GM21423 (cell line): ENCODE measurements at regions not wholly inside any gene's neighbourhood (a gene's known extent, or its start where the extent isn't known, plus 50 kb on each side); places are given as distances from the start of the nearest gene placed in this dataset.
"Not testable (repeated sequence)": the region's sequence is repeated elsewhere in the genome, so short reads cannot be mapped to it uniquely, and the experiment has no call there.

ENCODE experiments used
- ATAC-seq: cut with Tn5 transposase; IDR thresholded peaks from one replicate; pipeline ENCODE4 v1.9.1; 2021; ENCODE audit warnings: mild to moderate bottlenecking, moderate library complexity; ENCODE audit not compliant: unreplicated experiment

DNA sequence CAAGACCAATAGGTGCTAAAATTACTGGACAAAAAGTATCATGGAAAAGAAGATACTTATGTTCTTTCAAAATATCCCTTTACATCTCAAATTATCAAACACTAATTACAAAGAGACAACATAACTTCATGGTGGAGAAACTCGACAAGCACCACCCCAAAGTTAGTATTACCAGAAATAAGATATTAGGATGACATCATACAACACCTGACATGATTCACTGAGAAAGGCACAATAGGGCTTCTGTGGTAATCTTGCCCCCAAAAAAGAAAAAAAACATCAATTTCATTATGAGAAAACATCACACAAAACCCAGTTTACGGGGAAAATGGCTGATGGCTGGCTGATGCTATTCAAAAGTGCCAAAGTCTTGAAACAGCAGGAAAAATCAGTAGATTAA is 1781.7 kb upstream of the PCDH10 start:
- ATAC-seq, result no peak

DNA sequence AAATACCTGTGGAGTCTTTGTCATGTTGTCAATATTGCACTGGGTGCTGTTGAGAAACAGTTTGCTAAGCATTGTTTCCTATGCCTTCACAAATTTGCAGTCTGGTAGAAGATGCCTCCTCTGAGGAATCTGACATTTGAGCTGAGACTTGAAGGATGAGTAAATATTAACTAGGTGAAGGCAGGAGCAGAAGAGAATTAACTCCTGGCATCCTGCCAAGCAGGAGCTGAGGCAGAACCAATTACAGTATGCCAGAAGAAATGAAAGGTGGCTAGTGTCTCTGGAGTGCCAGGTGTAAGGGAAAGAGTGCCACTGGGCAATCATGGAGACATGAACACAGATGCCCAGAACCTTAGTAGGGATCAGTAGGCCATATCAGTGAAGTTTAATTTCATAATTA is 1778.2 kb upstream of the PCDH10 start:
- ATAC-seq, result no peak

DNA sequence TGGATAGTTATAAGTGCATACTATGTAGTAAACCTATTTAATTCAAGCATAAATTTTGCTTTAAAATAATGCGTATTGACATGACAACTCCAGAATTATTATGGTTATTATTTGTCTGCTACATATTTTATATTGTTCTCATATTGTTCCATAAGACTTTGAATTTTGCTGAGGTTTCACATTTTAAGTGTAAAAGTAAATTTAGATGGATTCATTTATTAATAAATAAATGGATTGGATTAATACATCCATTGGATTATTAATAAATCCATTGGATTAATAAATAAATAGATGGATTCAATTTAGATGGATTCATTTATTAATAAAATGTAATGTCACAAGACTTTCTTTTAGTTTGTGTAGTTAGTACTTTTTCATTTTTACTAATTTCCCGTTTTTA is 1768.0 kb upstream of the PCDH10 start:
- no peak for ATAC-seq

DNA sequence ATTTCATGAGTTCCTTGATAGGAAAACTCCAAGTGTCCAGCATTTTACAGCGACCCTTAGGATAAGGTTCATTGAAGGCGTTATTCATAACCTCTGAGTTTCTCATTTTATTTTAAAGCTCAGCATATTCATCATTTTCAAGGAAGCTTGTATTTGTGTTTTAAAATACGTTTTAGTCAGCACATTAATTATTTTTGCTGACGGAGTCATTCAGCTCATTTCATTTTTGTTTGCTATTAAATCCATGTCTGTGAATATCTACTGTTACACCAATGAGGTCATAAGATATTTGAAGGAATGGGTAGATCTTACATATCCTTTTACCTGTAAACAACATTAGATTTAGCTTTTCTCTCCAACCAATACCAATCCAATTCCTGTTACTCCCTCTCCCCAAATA is 1766.3 kb upstream of the PCDH10 start:
- no peak for ATAC-seq

DNA sequence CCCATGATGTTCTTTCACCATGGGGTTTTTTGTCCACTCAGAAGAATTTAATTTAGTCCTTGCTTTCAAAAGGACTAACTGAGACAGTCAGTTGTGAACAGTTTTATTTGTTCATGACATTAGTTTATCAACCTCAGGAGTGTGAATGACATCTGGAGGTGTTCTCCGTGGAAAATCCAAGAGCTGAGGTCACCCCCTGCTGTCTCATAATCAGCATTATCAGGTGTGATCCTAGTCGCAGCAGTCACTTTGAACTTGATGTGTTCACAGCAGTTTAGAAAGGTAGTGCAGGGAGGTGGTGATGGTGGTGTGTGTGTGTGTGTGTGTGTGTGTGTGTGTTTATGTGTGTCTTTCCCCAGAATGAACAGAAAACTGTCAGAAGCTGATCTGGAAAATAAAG is 1760.8 kb upstream of the PCDH10 start:
- no peak for ATAC-seq

DNA sequence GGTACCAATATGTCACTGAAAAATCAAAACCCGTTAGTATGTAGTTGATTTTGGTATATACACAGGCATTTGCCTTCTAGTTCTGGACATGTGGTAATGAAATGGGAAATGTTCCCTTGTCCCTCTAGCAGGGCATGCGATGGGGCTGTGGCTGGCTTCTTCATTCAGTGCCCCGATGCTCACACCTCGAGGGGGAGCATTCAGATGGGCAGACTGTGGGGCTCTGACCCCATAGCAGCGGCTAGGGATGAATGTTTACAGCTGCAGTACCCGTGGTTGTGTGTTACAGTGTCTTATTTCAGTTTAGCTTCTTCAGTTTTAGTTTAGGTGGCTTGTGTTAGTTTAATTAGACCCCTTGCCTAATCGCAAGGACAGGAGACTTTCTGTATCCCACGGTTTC is 1741.0 kb upstream of the PCDH10 start:
- no peak for ATAC-seq

DNA sequence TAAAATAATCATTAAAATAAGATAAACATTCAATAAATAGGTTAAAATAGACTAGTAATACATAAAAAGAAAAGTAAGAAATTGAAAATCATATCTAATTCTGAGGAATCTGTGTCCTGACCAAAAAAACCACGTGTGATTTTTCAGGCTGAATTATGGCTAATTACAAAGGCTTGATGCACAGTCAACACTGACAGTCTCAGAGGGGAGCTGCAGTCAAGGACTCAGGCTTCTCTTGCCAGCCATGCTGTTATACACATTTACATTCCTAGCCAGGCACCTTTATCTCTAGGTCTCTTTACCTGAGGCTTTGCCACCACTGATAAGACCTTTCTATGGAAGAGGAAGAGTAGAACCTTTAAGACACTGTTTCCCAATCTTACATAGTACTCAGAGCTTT is 1737.7 kb upstream of the PCDH10 start:
- ATAC-seq, result no peak

DNA sequence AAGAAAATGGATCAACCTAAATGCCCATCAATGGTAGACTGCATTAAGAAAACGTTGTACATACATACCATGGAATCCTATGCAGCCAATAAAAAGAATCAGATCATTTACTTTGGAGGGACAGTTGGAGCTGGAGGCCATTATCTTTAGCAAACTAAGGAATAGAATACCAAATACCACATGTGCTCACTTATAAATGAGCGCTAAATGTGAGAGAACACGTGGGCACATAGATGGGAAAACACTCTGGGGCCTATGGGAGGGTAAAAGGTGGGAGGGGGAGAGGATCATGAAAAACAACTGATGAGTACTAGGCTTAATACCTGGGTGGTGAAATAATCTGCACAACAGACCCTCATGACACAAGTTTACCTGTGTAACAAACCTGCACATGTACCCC is 1729.9 kb upstream of the PCDH10 start:
- no peak for ATAC-seq

DNA sequence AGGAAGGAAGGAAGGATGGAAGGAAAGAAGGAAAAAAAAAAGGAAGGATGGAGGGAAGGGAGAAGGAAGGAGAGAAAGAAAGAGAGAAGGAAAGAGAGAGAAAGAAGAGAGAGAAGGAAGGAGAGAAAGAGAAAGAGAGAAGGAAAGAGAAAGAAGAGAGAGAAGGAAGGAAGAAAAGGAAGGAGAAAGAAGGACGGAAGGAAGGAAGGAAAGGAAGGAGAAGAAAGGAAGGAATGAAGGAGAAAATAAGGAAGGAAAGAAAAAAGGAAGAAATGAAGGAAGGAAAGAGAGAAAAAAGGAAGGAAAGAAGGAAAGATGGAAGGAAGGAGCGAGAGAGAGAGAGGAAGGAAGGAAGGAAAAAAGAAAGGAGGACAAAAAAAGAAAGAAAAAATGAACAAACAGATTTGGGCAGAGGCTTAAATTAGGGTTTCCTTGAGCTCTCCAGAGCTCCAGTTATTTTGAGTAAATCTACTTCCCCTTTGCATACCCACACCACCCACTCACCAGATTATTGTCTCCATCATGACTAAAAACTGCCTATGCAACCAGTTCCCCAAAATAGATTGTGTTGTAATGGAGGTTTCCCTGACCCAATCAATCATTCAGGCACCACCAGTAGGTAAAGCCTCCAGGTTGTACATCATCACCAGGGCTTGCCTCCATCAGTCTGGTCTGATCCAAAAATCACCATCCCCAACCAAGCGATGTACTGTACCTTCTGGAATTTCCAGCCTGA is 1722.9 kb upstream of the PCDH10 start:
- no peak for ATAC-seq

DNA sequence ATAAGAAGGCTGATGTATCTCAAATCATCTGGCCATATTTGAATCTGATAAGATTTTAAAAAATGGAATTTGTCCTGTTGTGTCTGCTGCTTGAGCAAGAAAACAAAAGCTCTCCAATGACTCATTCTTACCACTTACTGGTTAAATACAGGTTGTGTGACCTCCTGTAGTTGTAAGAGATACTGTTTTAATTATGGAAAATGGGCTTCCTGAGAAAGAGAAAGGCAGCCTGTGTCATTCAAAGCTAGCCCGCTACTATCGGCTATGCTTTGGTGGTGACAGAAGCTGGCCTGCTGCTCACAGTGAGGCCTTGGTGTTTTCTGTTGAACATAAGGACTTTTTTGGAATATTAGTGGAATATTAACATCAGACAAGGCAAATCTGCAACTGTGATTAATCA is 1722.1 kb upstream of the PCDH10 start:
- ATAC-seq, result no peak

DNA sequence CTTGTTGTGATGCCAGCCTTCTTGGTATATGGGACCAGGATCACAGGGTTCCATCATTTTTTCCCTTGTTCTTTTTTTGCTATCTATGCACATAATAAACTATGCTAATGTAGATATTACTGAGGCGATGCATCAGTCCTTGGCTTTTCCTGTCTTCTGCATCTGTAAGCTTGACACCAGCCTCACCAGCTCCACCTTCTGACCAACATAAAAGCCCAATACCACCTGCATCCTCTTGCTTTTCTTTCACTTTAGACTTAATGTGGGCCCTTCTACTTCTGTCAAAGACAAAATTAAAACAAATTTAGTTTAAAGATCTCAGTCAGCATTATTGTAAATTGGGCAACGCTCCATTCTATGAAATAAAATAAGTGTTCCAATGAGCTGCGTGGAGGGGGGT is 1718.8 kb upstream of the PCDH10 start:
- no peak for ATAC-seq

DNA sequence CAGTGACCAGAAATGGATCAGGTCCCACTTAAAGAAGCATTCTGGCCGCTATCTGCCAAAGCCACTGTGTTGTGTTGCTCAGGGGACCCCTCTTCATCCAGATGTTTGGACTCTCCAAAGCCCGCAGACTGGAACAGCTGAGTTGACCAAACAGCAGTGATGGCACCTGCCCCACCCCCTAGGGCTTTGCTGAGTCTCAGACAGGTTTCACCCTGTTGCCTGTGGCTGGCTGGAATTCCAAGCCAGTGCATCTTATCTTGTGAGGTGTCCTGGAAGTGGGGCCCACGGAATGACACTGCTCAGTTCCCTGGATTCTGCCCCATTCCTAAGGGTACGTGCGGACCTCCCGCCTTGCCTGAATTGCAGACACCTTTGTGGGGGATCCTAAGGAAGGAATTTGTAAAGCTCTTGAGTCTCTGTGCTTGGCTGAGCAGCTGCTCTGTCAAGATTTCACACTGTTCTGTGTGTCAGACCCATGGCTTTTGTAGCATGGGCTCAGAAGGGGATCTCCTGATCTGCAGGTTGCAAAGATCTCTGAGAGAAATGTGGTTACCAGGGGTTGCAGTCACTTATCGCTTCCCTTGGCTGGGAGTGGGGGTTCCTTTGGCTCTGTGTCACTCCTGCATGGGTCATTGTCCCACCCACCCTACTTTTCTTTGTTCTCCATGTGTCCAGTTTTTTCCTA is 1707.9 kb upstream of the PCDH10 start:
- ATAC-seq, result no peak

DNA sequence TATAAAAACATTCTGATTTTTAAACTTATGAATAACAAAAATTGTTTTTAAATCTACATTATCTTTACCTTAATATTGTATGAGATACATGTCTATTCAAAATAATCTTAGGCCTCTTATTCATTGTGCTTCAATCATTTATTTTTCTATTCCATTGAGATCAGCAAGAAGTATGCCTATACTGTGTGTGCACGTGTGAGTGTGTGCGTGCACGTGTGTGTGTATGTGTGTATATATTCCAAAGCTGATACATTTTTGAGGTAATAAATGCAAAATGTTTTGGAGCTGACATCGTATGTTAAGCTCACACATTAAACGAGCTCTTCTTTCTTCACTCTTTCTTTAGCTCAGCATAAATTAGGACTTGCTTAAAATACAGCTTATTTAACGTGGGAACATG is 1701.2 kb upstream of the PCDH10 start:
- ATAC-seq, result no peak

DNA sequence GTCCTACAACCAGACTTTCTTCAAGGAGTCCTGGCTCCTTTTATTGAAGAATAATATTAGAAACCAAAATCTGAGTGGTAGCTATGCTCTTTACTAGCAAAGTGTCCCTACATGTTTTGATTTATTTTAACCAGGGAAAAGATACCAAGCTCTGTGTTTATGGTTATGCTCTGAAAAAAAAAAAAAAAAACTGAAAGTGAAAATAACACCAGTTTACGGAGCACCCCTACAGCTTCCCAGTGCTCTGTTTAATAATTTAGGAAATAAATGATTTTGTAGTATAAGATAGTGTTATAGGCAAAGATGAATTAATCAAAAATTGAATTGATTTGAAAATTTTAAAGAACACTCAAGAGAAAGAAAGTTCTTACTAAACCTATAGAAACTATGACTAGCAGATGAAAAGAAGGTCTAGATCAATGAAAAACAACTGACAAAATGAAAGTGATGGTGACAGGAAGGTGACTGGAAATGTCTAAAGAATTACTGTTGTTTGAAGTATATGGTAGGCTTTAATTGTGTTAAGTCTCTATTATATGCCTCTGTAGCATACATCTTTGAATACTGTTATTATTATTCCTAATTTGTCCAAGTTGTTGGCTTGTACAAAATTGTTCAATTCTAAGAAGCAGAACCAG is 1698.4 kb upstream of the PCDH10 start:
- ATAC-seq, result no peak

DNA sequence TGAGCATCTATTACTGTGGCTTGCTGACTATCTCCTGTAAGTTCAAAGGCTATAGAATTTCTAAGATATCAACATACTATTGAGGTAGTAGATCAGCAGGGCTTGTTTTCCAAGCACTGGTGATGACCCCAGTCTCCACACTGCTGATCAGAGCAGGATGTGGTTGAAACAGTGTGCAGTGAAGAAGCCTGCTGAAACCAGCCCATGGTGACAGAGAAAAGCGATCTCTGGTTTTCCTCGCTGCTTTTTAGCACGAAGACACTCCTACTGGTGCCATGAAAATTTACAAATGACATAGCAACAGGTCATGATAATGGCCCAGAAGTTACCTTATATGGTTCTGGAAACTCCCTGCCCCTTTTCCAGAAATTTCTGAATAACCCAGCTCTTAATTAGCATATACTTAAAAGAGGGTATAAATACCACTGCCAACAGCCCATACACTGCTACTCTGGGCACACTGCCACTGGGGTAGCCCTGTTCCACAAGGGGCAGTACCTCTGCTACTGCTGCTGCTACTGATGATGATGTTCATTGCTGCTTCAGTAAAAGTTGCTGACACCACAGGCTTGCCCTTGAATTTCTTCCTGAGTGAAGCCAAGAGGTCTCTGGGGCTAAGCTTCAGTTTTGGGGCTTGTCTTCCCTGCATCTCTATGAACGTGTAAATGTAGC is 1689.5 kb upstream of the PCDH10 start:
- ATAC-seq, result peak; percentile 76

DNA sequence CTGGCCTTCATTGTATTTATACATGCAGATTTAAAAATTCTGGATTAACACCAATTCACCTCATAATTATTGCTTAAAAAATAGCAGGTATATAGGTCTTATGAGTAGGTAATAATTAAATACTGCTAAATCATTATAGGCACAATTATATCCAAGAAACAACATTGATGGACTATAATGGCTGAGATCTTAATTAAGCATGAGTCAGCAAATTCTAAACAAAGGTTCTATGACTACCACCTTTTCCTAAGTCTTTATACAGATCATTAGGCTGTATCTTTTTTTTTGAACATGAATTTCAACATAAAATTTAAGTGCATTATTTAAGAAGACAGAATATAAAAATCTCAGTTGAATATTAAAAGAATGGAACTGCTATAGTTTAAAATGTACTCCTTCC is 1678.7 kb upstream of the PCDH10 start:
- no peak for ATAC-seq

DNA sequence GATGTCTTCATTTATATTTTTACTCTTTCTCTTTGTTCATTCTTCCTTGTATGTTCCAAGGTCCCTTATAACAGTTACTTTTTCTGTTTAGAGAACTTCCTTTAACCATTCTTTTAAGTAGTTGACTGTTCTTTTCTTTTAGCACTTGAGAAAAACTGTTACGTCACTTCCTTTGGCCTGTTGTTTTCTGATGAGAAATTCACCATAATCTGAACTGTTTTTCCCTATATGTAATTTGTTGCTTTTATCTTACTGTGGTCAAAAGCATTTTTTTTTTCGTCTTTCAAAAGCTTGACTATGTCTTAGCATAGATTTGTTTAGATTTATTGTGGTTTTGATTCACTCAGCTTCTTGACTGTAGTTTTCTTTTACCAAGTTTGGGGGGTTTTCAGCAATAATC is 1660.3 kb upstream of the PCDH10 start:
- no peak for ATAC-seq

DNA sequence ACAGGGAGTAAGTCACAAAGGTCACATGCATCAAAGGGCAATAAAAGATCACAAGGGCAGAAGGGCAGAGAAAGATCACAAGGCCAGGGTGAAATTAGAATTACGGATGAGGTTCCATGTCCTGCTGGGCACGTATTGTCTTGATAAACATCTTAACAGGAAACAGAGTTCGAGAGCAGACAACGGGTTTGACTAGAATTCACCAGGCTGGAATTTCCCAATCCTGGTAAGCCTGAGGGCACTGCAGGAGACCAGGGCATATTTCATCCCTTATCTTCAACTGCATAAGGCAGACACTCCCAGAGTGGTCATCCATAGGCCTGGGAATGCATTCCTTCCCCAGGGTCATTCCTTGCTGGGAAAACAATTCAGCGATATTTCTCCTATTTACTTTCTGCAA is 1652.9 kb upstream of the PCDH10 start:
- not testable (repeated sequence) for ATAC-seq

DNA sequence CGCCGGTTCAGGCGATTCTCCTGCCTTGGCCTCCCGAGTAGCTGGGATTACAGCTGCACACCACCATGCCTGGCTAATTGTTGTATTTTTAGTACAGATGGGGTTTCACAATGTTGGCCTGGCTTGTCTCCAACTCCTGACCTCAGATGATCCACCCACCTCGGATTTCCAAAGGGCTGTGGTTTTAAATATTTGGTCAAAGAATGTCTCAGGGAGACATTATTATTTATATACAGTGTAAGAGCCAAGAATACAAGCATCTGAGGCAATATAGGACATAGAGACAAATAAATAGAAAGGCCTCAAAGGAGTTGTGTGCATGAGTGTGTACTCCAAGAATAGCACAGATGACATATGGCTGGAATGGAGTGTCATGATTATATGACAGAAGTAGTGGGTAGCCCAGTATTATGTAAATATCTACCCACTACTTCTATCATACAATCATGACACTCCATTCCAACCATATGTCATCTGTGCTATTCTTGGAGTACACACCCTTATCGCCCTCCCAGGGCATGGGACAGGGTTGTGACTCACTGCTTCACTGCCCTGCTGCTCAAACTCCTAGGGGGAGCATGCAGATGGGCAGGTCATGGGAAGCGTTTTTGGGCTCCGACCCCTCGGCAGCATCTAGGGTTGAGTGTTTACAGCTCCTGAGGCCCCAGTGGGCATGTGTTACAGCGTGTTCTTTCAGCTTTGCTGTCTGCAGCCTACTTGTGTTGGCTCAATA is 1649.8 kb upstream of the PCDH10 start:
- no peak for ATAC-seq

DNA sequence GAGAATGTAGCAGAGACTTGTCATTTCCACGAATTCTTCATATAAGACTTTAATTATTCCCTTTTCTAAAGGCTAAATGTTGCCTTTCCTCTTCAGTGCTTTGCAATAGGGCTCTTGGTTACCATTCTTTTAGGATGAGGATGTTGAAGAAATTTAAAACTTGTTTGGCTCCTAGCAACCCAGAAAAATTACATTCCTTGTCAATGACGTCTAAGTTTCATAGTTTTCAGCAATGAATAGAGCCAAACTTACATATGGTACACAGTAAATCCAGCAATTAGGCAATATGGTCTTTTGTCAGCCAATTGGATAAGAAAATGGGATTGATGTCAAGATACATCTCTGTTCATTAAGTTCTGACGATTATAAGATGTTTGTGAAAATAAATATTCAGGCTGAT is 1639.6 kb upstream of the PCDH10 start:
- ATAC-seq, result no peak

DNA sequence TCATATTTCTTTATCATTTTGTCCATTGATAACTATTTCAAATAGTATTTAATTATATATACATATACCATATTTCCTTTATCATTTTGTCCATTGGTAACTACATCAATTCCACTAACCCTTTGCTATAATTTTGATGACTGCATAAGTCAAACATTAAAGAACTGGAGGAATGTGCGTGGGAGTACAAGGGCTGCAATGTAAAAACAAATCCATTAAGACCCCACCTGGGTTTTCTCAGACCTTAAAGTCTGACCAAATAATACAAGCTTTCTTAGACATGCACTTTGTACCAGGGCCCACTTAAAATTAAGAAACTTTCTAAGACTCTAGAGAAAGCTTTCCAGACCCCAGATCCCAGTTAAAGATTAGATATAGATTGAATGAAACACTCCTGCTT is 1622.4 kb upstream of the PCDH10 start:
- ATAC-seq, result no peak
